ENCODE measurements at regions not wholly inside any gene's neighbourhood (a gene's known extent, or its start where the extent isn't known, plus 50 kb on each side); places are given as distances from the start of the nearest gene placed in this dataset.

GRCh38 chr2:208854717-208855116 lies 448.1 kb downstream of the PTH2R start:
- TF ChIP-seq HNF4G (IDR thresholded peaks at IDR 0.05), result no peak
- no peak for TF ChIP-seq JUND (IDR thresholded peaks at IDR 0.05)
- TF ChIP-seq CTCF (IDR thresholded peaks at IDR 0.05; ENCODE audit: low read depth, low read length, missing input control), result no peak
- no peak for TF ChIP-seq MAX (IDR thresholded peaks at IDR 0.05)
- TF ChIP-seq REST (IDR thresholded peaks at IDR 0.05), result no peak
- TF ChIP-seq YY1 (IDR thresholded peaks at IDR 0.05), result no peak
- TF ChIP-seq RAD21 (IDR thresholded peaks at IDR 0.05), result no peak
- TF ChIP-seq RXRA (IDR thresholded peaks at IDR 0.05), result no peak
- no peak for TF ChIP-seq TAF1 (conservative IDR thresholded peaks at IDR 0.05)
- TF ChIP-seq ATF3 (IDR thresholded peaks at IDR 0.05), result no peak
- TF ChIP-seq SP1 (IDR thresholded peaks at IDR 0.05), result no peak
- no peak for TF ChIP-seq GABPA (IDR thresholded peaks at IDR 0.05 in 1 of 2, conservative IDR thresholded peaks at IDR 0.05 in 1 of 2)
